Prostate gland (tissue), 2 donors: ENCODE measurements at regions not wholly inside any gene's neighbourhood (a gene's known extent, or its start where the extent isn't known, plus 50 kb on each side); places are given as distances from the start of the nearest gene placed in this dataset.

Experiments used
- DNase-seq: peaks from one replicate; pipeline ENCODE4 v3.0.0-alpha.2; 2019; ENCODE audit warnings: low spot score
- H3K27ac ChIP-seq, 2 donors: fragments of 200-600 bp; sonication (generic); 2 replicates each; pipeline ENCODE4 v1.5.1; 2017 to 2019
- H3K27me3 ChIP-seq: fragments of 200-600 bp; sonication (generic); replicated peaks from 2 replicates; pipeline ENCODE4 v1.5.1; 2019; ENCODE audit not compliant: insufficient read depth
- H3K36me3 ChIP-seq, 2 donors: fragments of 200-600 bp; sonication (generic); 1 replicate in 1 of 2; 2 replicates in 1 of 2; pipeline versions ENCODE4 v1.5.1 to v1.8.1; 2017 to 2019
- H3K4me1 ChIP-seq: fragments of 200-600 bp; sonication (generic); replicated peaks from 2 replicates; pipeline ENCODE4 v1.5.1; 2019
- H3K4me3 ChIP-seq, 2 donors: fragments of 200-600 bp; sonication (generic); 2 replicates each; pipeline ENCODE4 v1.5.1; 2017 to 2019
- H3K9me3 ChIP-seq: fragments of 200-600 bp; sonication (generic); 2 replicates; pipeline ENCODE4 v1.5.1; 2017
- POLR2A ChIP-seq: fragments of 450-650 bp; IDR thresholded peaks from one replicate; pipeline ENCODE4 v1.6.1; 2016; ENCODE audit warnings: antibody characterized with exemption, mild to moderate bottlenecking
- POLR2AphosphoS5 ChIP-seq: sonication (generic); formaldehyde crosslinking; IDR thresholded peaks from one replicate; pipeline ENCODE4 v1.6.1; 2017; ENCODE audit warnings: antibody characterized with exemption
- WGBS: methylation state at CpG from one replicate; pipeline ENCODE4 v1.1.5; 2018; 5-methylcytosine and 5-hydroxymethylcytosine counted together
- intact Hi-C: fragments of 100-400 bp; cut with DNase I; formaldehyde crosslinking; loops from one replicate; pipeline ENCODE4 v1.14.2; 2022
- TF ChIP-seq, protein P1 (sequence below), 4 experiments: fragments of 200-600 bp in 2 of 4; fragments of 450-650 bp in 2 of 4; sonication (generic) in 2 of 4; IDR thresholded peaks; 1 replicate in 3 of 4; 2 replicates in 1 of 4; pipeline ENCODE4 v1.5.1; 2016 to 2019; ENCODE audit warnings: antibody characterized with exemption in 4 of 4, mild to moderate bottlenecking in 2 of 4, moderate library complexity in 2 of 4

GRCh38 chr1:83017701-83018100 is 981.2 kb downstream of the TTLL7 start:
- Histone ChIP-seq H3K4me1 (no peaks in the 10 kb centered on the region), H3K36me3 (no peaks in the 10 kb centered on the region), H3K27me3 (no peaks in the 10 kb centered on the region), H3K4me3 (no peak overlapping the region), H3K27ac (no peak overlapping the region), H3K9me3 (no peaks in the 10 kb centered on the region)
- TF ChIP-seq POLR2A = no peak
- no peak for TF ChIP-seq POLR2AphosphoS5
- TF ChIP-seq, protein P1, sequence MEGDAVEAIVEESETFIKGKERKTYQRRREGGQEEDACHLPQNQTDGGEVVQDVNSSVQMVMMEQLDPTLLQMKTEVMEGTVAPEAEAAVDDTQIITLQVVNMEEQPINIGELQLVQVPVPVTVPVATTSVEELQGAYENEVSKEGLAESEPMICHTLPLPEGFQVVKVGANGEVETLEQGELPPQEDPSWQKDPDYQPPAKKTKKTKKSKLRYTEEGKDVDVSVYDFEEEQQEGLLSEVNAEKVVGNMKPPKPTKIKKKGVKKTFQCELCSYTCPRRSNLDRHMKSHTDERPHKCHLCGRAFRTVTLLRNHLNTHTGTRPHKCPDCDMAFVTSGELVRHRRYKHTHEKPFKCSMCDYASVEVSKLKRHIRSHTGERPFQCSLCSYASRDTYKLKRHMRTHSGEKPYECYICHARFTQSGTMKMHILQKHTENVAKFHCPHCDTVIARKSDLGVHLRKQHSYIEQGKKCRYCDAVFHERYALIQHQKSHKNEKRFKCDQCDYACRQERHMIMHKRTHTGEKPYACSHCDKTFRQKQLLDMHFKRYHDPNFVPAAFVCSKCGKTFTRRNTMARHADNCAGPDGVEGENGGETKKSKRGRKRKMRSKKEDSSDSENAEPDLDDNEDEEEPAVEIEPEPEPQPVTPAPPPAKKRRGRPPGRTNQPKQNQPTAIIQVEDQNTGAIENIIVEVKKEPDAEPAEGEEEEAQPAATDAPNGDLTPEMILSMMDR (IDR thresholded peaks at IDR 0.05) = no peak
- WGBS = 68% methylated on average over 4 of the region's 4 CpGs
- intact Hi-C loops = no loop called here
- DNase-seq = no peak

- no peaks in the 10 kb centered on the region for H3K27me3 ChIP-seq
- TF ChIP-seq, protein P1 (IDR thresholded peaks at IDR 0.05) = no peak
- TF ChIP-seq POLR2A = no peak
- TF ChIP-seq POLR2AphosphoS5 = no peak
- H3K4me1 ChIP-seq = no peaks in the 10 kb centered on the region
- WGBS = 31% methylated on average over 1 of the region's 1 CpG
- H3K4me3 ChIP-seq = no peak overlapping the region
- no peaks in the 10 kb centered on the region for H3K9me3 ChIP-seq
- intact Hi-C loops = no loop called here
- H3K27ac ChIP-seq = no peak overlapping the region
- DNase-seq = no peak
- H3K36me3 ChIP-seq = no peaks in the 10 kb centered on the region
These were observed 981.7 kb downstream of the TTLL7 start for GRCh38 chr1:83017276-83017675.

GRCh38 chr1:83016354-83016849 is 982.5 kb downstream of the TTLL7 start:
- Histone ChIP-seq H3K9me3 (no peaks in the 10 kb centered on the region), H3K4me1 (no peaks in the 10 kb centered on the region), H3K4me3 (no peak overlapping the region), H3K27ac (no peak overlapping the region), H3K36me3 (no peaks in the 10 kb centered on the region), H3K27me3 (no peaks in the 10 kb centered on the region)
- 79% methylated on average over 1 of the region's 1 CpG for WGBS
- TF ChIP-seq POLR2AphosphoS5 (no peak), POLR2A (no peak)
- TF ChIP-seq, protein P1 (IDR thresholded peaks at IDR 0.05) = no peak
- intact Hi-C loops = no loop called here
- no peak for DNase-seq

DNA sequence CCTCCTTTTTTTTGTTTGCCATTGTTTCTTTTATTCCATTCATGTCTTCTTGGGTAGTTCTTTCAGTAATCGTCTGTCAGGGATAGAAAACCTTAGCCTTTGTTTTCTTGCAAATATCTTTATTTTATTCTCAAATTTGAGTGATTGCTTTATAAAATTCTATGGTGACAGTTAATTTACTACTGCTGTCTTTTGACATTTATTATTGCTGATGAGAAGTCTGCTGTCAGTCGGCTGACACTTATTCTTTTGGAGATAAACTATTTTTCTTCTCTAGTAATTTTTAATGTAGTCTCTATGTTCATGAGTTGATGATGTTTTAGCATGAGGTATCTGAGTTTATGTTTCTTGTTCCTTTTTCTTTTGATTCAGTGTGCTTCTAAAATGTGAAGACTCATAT is 983.8 kb downstream of the TTLL7 start:
- no peaks in the 10 kb centered on the region for H3K4me1 ChIP-seq
- no peaks in the 10 kb centered on the region for H3K9me3 ChIP-seq
- H3K27me3 ChIP-seq = no peaks in the 10 kb centered on the region
- no peak overlapping the region for H3K27ac ChIP-seq
- H3K4me3 ChIP-seq = no peak overlapping the region
- TF ChIP-seq POLR2A (no peak), POLR2AphosphoS5 (no peak)
- TF ChIP-seq, protein P1 (IDR thresholded peaks at IDR 0.05) = no peak
- intact Hi-C loops = no loop called here
- 77% methylated on average over 2 of the region's 2 CpGs for WGBS
- DNase-seq = no peak
- H3K36me3 ChIP-seq = no peaks in the 10 kb centered on the region

DNA sequence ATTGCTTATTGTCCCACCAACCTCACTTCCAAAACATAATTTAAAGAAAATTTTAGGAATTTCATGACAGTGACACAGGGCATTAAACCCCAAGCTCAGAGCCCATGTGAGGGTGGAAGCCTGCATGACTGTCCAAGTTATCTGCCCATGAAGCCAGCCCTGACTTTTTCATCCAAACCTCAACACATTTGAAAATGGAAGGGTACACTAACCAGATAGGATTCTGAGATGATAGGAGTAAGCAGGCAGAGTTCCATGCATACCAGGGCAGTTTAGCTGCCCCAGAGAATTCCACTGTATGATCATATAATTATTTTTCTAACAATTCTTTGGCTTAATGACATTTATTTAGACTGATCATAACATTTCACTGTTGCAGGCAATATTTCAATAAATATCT is 986.0 kb downstream of the TTLL7 start:
- Histone ChIP-seq H3K9me3 (no peaks in the 10 kb centered on the region), H3K27ac (no peak overlapping the region), H3K27me3 (no peaks in the 10 kb centered on the region), H3K4me3 (no peak overlapping the region), H3K36me3 (no peaks in the 10 kb centered on the region), H3K4me1 (no peaks in the 10 kb centered on the region)
- no peak for DNase-seq
- TF ChIP-seq POLR2AphosphoS5 = no peak
- TF ChIP-seq, protein P1 (IDR thresholded peaks at IDR 0.05) = no peak
- no peak for TF ChIP-seq POLR2A
- intact Hi-C loops = no loop called here
